Naive B cell (primary cell): ENCODE measurements at regions not wholly inside any gene's neighbourhood (a gene's known extent, or its start where the extent isn't known, plus 50 kb on each side); places are given as distances from the start of the nearest gene placed in this dataset.

Experiments
- ATAC-seq, 2 donors: fragments of 150-1000 bp; cut with Tn5 transposase; 2 replicates each; pipeline ENCODE4 v1.10.0; 2021; ENCODE audit warnings: low read depth in 2 of 2, mild to moderate bottlenecking in 2 of 2, moderate library complexity in 2 of 2
- DNase-seq: peaks from one replicate; pipeline ENCODE4 v3.0.0; 2022
- H3K27ac Mint-ChIP-seq, 6 donors: one replicate each; pipeline ENCODE4 v1.8.0; 2020 to 2022; ENCODE audit warnings: mild to moderate bottlenecking in 6 of 6, mixed read lengths in 6 of 6, moderate library complexity in 5 of 6, inconsistent platforms in 2 of 6
- H3K27me3 Mint-ChIP-seq, 3 donors: one replicate each; pipeline ENCODE4 v1.8.0; 2021 to 2022; ENCODE audit warnings: mixed read lengths in 3 of 3, mild to moderate bottlenecking in 1 of 3
- H3K36me3 Mint-ChIP-seq, 2 donors: one replicate each; pipeline ENCODE4 v1.8.0; 2020 to 2022; ENCODE audit warnings: mixed read lengths in 2 of 2, inconsistent platforms in 1 of 2, mild to moderate bottlenecking in 1 of 2
- H3K4me1 Mint-ChIP-seq, 3 donors: one replicate each; pipeline ENCODE4 v1.8.0; 2020 to 2022; ENCODE audit warnings: mixed read lengths in 3 of 3, inconsistent platforms in 1 of 3, mild to moderate bottlenecking in 1 of 3, moderate library complexity in 1 of 3
- H3K4me3 Mint-ChIP-seq, 8 donors: one replicate each; pipeline ENCODE4 v1.8.0; 2020 to 2022; ENCODE audit warnings: mild to moderate bottlenecking in 8 of 8, mixed read lengths in 8 of 8, moderate library complexity in 8 of 8, inconsistent platforms in 2 of 8
- H3K9me3 Mint-ChIP-seq, 7 donors: one replicate each; pipeline ENCODE4 v1.8.0; 2020 to 2022; ENCODE audit warnings: mixed read lengths in 7 of 7, mild to moderate bottlenecking in 5 of 7, inconsistent platforms in 2 of 7, moderate library complexity in 1 of 7

DNA sequence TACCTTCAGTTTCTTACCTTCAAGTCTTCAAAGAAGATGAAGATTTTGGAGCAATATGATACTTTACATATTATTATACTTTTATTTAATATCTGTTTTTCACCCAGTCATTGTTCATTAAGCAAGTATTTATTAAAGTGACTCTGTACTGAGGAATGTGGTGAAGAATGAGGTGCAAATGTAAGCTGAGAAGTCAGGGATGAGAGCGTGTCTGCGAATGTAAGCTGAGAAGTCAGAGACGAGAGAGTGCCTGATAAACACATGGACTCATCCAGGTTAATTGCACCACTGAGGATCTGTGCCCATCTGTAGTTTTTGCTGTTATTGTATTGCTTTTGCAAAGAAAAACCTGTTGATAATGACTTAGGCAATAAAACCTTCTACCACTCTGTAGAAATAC is 211.9 kb upstream of the FAR2 start:
- H3K4me3 Mint-ChIP-seq, result no peak overlapping the region
- H3K36me3 Mint-ChIP-seq, result no peaks in the 10 kb centered on the region
- DNase-seq, result no peak
- H3K9me3 Mint-ChIP-seq, result peaks cover 0 to 10% (median 0%) of the 10 kb centered on the region in 7 donors
- ATAC-seq, result no peak
- no peak overlapping the region for H3K27ac Mint-ChIP-seq
- H3K4me1 Mint-ChIP-seq, result no peaks in the 10 kb centered on the region
- peaks cover 0 to 11% (median 7%) of the 10 kb centered on the region in 3 donors for H3K27me3 Mint-ChIP-seq

DNA sequence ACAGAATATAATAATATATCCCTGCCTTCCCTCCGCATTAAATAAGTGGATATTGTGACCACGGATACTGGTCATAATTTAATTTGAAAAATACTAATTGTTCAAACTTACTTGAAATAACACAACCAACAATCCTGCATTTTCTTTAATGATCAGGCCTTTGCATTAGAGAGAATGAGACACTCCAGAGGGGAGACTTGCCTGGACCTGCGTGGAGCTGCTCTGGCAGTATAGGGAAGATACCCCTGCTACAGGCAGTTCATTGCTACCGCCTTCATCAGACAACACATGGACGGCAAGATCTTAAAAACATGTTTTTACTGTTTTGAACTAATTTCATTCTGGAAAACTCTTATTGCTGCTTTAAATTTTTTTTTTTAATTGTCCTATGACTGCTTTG is 211.0 kb upstream of the FAR2 start:
- H3K4me3 Mint-ChIP-seq, result no peak overlapping the region
- no peak overlapping the region for H3K27ac Mint-ChIP-seq
- H3K36me3 Mint-ChIP-seq, result no peaks in the 10 kb centered on the region
- peaks cover 0 to 10% (median 0%) of the 10 kb centered on the region in 7 donors for H3K9me3 Mint-ChIP-seq
- ATAC-seq (no peak), DNase-seq (no peak)
- H3K27me3 Mint-ChIP-seq, result peaks cover 0 to 11% (median 7%) of the 10 kb centered on the region in 3 donors
- no peaks in the 10 kb centered on the region for H3K4me1 Mint-ChIP-seq

DNA sequence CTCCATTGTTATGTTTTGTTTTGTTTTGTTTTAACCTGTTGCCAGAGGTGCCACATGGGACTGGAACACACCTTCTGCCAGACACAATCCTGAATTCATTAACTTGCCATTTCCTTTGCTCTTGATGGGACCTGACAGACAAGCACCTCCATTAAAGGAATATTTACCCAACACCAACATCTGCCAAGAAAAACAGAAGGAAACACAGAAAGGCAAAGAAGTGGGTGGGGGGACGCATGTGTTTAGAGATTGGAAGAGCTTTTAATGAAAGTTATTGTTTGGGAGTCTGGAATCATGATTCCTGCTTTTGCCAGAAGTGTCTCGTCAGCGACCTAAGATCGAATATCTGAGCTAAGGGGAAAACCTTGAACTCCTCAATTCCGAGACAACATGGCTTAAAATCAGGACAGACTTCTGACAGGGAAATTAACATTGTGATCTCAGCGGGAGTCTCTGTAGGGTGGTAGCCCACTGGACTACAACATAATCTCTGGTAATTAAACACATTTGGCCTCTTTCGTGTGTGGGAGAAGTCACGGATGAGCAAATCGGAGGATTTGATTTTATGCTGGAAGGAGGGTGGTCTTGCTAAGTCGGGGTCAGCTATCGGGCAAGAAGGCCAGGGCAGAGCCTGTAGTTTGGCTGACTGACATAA is 210.4 kb upstream of the FAR2 start:
- H3K4me3 Mint-ChIP-seq, result no peak overlapping the region
- H3K9me3 Mint-ChIP-seq, result peaks cover 0 to 10% (median 0%) of the 10 kb centered on the region in 7 donors
- no peak for DNase-seq
- peaks cover 0 to 11% (median 7%) of the 10 kb centered on the region in 3 donors for H3K27me3 Mint-ChIP-seq
- H3K36me3 Mint-ChIP-seq, result no peaks in the 10 kb centered on the region
- no peak for ATAC-seq
- no peak overlapping the region for H3K27ac Mint-ChIP-seq
- H3K4me1 Mint-ChIP-seq, result no peaks in the 10 kb centered on the region

DNA sequence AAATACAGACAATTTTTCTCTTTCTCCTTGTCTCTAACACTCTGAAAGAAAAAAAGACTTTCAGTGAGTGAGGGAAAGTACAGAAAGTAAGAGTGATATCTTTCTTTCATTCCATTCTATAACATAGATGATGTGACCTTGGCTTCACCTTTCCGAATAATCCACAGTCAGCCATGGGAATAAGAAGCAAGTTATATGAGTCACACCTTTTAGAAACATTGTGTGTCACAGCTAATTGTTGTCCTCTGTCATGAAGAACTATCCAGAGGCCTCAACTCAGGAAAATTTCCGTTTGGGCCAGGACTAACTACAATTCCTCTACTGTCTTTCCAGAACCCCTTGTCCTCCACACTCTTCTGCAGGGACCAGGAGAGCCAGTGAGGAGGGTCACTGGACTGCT is 209.7 kb upstream of the FAR2 start:
- no peaks in the 10 kb centered on the region for H3K4me1 Mint-ChIP-seq
- H3K27me3 Mint-ChIP-seq, result peaks cover 0 to 11% (median 7%) of the 10 kb centered on the region in 3 donors
- no peak overlapping the region for H3K27ac Mint-ChIP-seq
- peaks cover 0 to 10% (median 0%) of the 10 kb centered on the region in 7 donors for H3K9me3 Mint-ChIP-seq
- no peak for ATAC-seq
- DNase-seq, result no peak
- H3K4me3 Mint-ChIP-seq, result no peak overlapping the region
- H3K36me3 Mint-ChIP-seq, result no peaks in the 10 kb centered on the region

DNA sequence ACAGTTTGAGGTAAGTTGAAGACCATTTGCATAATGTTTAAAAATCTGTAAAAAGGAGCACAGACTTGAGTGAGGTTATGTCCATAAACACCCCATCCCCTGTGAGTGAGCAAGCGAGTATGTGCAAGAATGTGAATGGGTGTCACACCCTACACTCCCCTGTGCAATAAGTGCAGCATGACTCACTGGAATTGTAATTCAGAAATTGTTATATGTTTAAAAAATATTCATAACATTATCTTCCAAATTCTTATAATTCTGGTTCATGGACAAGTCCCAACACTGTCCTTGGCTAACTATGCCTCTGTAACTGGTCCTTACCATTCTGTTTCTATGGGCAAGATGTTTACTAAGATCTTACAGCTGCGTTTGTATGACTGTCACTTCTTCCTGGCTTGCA is 207.8 kb upstream of the FAR2 start:
- peaks cover 0 to 11% (median 7%) of the 10 kb centered on the region in 3 donors for H3K27me3 Mint-ChIP-seq
- DNase-seq (no peak), ATAC-seq (no peak)
- peaks cover 0 to 6% (median 2%) of the 10 kb centered on the region in 7 donors for H3K9me3 Mint-ChIP-seq
- no peaks in the 10 kb centered on the region for H3K4me1 Mint-ChIP-seq
- H3K4me3 Mint-ChIP-seq, result no peak overlapping the region
- no peak overlapping the region for H3K27ac Mint-ChIP-seq
- no peaks in the 10 kb centered on the region for H3K36me3 Mint-ChIP-seq

DNA sequence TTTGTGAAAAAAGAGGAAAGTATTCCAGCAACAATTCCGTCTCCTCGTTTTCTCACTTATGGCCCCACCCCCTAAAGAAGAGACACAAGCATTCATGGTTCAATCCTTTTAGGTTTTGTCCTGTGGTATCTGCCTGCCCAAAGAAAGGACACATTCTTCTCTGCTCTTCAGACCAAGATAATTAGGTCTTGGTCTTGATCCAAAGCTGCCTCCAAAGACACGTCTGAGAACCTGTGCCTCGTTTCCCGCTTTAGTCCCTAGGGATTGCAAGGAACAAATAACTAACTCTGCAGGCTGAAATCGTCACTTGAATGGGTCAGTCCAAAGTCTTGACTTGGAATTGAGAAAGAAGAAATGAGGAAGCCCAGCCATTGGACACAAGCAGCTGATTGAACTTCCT is 202.7 kb upstream of the FAR2 start:
- no peaks in the 10 kb centered on the region for H3K4me1 Mint-ChIP-seq
- H3K9me3 Mint-ChIP-seq, result peaks cover 0 to 15% (median 0%) of the 10 kb centered on the region in 7 donors
- no peaks in the 10 kb centered on the region for H3K36me3 Mint-ChIP-seq
- no peak overlapping the region for H3K4me3 Mint-ChIP-seq
- no peak overlapping the region for H3K27ac Mint-ChIP-seq
- peaks cover 0 to 7% (median 0%) of the 10 kb centered on the region in 3 donors for H3K27me3 Mint-ChIP-seq
- ATAC-seq (no peak), DNase-seq (no peak)

DNA sequence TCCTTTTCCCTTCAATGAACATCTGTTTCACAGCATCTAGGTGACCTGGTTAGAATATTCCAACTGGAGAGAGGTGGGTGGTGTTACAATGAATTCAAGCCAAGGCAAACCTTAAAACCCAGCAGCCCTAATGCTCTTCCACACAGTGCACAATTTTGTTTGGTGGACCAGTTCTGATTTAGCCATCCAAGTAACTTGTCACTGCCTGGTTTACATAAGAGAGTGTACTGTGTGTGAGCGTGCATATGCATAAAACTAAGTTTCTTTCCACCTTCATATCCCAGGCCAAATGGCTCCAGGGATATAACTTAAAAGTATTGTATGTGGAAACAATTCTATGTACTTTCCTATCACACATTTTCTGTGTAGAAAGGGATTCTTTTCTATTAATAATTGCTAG is 200.4 kb upstream of the FAR2 start:
- H3K4me1 Mint-ChIP-seq, result no peaks in the 10 kb centered on the region
- ATAC-seq (no peak), DNase-seq (no peak)
- peaks cover 0 to 15% (median 0%) of the 10 kb centered on the region in 7 donors for H3K9me3 Mint-ChIP-seq
- no peak overlapping the region for H3K4me3 Mint-ChIP-seq
- no peak overlapping the region for H3K27ac Mint-ChIP-seq
- H3K27me3 Mint-ChIP-seq, result no peaks in the 10 kb centered on the region
- no peaks in the 10 kb centered on the region for H3K36me3 Mint-ChIP-seq

DNA sequence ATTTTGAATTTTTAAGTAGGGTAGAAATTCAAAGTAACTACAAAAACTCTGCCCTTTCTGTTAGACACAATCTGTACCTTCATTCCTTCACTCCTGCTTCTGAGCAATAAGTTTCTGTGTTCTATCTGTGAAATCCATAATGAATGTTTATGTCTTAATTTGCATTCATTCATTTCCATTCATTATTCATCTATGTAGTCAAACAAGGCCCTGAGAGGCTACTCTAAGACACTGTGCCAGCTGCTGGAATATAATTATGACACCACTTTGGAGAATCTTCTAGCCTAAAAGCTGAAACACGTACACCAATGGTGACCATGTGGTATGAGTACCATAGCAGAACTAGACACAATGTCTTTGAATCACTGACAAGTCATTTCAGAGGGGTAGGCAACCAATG is 199.9 kb upstream of the FAR2 start:
- DNase-seq, result no peak
- no peak overlapping the region for H3K4me3 Mint-ChIP-seq

DNA sequence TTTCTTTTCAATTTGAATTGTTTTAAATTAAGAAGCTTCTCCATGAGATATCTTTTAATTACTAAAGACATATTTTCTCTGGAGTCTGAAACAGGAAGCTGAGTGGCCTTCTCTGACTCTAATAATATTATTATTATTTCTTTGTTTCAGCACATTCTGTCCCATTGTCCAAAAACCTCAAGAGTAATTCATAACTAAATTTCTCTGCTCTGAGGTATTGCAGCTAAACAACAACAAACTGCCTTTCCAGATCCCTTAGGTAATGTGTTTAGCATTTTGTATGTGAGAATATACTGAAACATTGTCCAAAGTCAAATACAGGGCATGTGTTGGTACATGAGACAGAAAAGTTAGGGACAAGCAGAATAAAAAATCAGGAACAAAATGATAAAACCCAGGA is 199.0 kb upstream of the FAR2 start:
- no peak for DNase-seq
- no peaks in the 10 kb centered on the region for H3K4me1 Mint-ChIP-seq
- H3K36me3 Mint-ChIP-seq, result no peaks in the 10 kb centered on the region
- H3K9me3 Mint-ChIP-seq, result peaks cover 0 to 15% (median 0%) of the 10 kb centered on the region in 7 donors
- no peak overlapping the region for H3K27ac Mint-ChIP-seq
- H3K27me3 Mint-ChIP-seq, result no peaks in the 10 kb centered on the region
- no peak for ATAC-seq
- H3K4me3 Mint-ChIP-seq, result no peak overlapping the region

More for the DNA sequence above, 199.9 kb upstream of the FAR2 start:
- no peaks in the 10 kb centered on the region for H3K27me3 Mint-ChIP-seq
- no peaks in the 10 kb centered on the region for H3K36me3 Mint-ChIP-seq
- no peaks in the 10 kb centered on the region for H3K4me1 Mint-ChIP-seq
- peaks cover 0 to 15% (median 0%) of the 10 kb centered on the region in 7 donors for H3K9me3 Mint-ChIP-seq
- no peak for ATAC-seq
- H3K27ac Mint-ChIP-seq, result no peak overlapping the region

DNA sequence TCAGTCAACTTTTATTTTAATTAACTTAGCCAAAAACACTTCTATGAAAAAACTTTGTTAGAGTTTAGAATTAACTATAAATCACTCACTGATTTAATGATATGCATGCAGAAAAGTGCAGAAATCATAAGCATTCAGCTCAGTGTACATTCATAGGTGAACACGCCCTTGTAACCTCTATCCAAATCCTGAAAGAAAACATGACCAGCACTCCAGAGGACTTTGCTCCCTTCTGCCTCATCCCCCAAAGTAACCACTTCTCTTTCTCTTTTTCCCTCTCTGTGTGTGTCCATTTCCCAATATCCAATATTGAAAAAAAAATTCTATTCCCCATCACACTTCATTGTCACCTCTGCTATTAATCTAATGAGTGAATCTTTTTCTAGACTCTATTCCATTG is 197.1 kb upstream of the FAR2 start:
- DNase-seq (no peak), ATAC-seq (no peak)
- H3K4me3 Mint-ChIP-seq, result no peak overlapping the region
- no peaks in the 10 kb centered on the region for H3K4me1 Mint-ChIP-seq
- no peaks in the 10 kb centered on the region for H3K36me3 Mint-ChIP-seq
- H3K27me3 Mint-ChIP-seq, result no peaks in the 10 kb centered on the region
- no peak overlapping the region for H3K27ac Mint-ChIP-seq
- H3K9me3 Mint-ChIP-seq, result peaks cover 0 to 7% (median 0%) of the 10 kb centered on the region in 7 donors

DNA sequence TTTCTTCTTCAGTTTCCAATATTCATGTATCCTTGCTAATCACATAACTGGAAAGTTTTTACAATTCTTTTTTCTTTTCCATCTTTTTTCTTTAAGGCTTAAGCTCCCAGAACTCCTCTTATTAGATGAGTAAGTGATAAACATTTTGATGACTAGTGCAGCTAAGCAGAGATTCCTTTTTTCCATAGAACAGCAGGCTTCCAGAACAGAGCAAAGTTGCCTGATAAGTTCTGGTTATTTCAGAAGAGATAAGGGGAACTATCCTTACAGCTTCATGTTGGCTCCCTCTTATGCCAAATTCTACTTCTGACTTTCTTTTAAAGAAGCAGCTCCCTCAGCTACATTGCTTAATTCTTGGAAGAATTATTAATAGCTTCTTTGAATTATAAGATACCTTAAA is 194.7 kb upstream of the FAR2 start:
- Mint-ChIP-seq H3K36me3 (no peaks in the 10 kb centered on the region), H3K4me1 (no peaks in the 10 kb centered on the region), H3K9me3 (peaks cover 0 to 6% (median 0%) of the 10 kb centered on the region in 7 donors), H3K27me3 (no peaks in the 10 kb centered on the region), H3K4me3 (no peak overlapping the region), H3K27ac (no peak overlapping the region)
- ATAC-seq (no peak), DNase-seq (no peak)

DNA sequence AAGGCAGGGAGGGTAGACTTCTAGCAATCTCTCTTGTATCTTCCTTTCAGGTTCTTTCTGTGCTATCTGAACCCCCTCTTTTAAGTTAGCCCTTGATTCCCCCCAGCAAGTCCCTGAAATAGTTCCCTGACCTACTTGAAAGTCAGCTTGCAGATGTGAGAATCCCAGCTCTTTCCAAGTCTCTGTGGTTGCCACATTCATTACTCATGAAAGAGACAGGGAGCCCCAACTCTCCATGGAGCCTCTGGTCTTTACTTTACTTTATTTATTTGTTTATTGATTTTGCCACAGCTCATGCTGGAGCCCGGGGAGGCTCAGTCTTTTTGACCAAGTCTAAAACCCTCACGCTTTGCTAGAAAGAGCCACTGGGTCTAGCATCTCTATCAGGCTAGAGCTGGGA is 193.6 kb upstream of the FAR2 start:
- H3K27me3 Mint-ChIP-seq, result no peaks in the 10 kb centered on the region
- no peaks in the 10 kb centered on the region for H3K36me3 Mint-ChIP-seq
- ATAC-seq (no peak), DNase-seq (no peak)
- H3K9me3 Mint-ChIP-seq, result peaks cover 0 to 8% (median 1%) of the 10 kb centered on the region in 7 donors
- H3K27ac Mint-ChIP-seq, result no peak overlapping the region
- H3K4me1 Mint-ChIP-seq, result no peaks in the 10 kb centered on the region
- no peak overlapping the region for H3K4me3 Mint-ChIP-seq

DNA sequence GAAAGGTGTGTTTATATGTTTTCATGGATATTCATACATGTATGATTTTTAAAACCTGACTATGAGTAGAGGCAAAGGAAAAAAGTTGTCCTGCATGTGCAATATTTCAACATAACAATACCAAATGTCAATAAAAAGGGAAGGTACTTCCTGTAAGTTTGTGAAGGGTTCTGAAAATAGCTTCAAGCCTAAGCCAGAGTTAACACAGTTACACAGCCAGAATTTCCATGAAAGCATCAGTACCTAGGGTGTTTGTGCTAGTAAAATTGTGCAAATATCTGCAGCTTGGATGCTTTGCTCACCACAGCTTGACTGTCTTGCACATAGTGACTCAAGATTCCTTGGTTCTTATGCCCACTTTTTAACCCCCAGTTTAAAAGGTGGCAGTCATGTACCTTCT is 193.1 kb upstream of the FAR2 start:
- no peaks in the 10 kb centered on the region for H3K27me3 Mint-ChIP-seq
- H3K4me1 Mint-ChIP-seq, result no peaks in the 10 kb centered on the region
- H3K36me3 Mint-ChIP-seq, result no peaks in the 10 kb centered on the region
- DNase-seq (no peak), ATAC-seq (no peak)
- no peak overlapping the region for H3K27ac Mint-ChIP-seq
- H3K4me3 Mint-ChIP-seq, result no peak overlapping the region
- peaks cover 0 to 8% (median 1%) of the 10 kb centered on the region in 7 donors for H3K9me3 Mint-ChIP-seq

DNA sequence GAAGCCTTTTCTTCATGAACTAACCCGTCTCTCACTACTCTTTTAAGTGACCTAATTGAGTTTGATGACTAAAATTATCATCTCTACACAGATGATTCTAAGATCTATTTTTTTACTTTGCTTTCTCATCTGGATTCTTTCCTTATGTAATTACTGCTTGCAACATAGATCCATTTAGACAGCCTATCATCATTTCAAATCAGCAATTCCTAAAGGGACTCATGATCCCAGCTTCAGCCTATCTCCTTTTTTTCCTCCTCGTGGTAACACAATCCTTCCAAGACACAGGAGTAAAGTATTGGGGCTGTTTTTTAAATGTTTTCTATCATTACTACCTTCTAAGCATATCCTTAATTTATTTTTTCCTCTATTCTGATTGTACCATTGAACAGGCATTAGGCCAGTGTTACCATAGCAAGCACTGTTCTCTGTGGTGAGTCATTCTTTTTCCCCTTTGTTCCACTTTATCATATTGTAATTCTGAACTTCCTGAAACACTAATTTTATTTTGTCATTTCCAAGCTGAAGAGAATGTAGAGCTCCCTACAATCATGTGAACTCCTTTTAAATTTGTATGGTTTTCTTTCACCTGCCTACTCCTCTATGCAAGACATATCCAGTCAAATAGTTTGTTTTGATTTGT is 190.4 kb upstream of the FAR2 start:
- no peaks in the 10 kb centered on the region for H3K36me3 Mint-ChIP-seq
- no peak overlapping the region for H3K27ac Mint-ChIP-seq
- H3K9me3 Mint-ChIP-seq, result peaks cover 0 to 7% (median 1%) of the 10 kb centered on the region in 7 donors
- no peaks in the 10 kb centered on the region for H3K4me1 Mint-ChIP-seq
- no peaks in the 10 kb centered on the region for H3K27me3 Mint-ChIP-seq
- H3K4me3 Mint-ChIP-seq, result no peak overlapping the region
- ATAC-seq, result no peak
- DNase-seq, result no peak
